Peyer's patch (tissue), 4 donors: ENCODE measurements at regions not wholly inside any gene's neighbourhood (a gene's known extent, or its start where the extent isn't known, plus 50 kb on each side); places are given as distances from the start of the nearest gene placed in this dataset.

Experiments used
- POLR2A ChIP-seq, 2 donors: fragments of 450-650 bp; IDR thresholded peaks; one replicate each; pipeline ENCODE4 v1.5.1; 2017; ENCODE audit warnings: antibody characterized with exemption in 2 of 2, mild to moderate bottlenecking in 2 of 2, moderate library complexity in 2 of 2
- TF ChIP-seq, protein P1 (sequence below), 6 experiments: fragments of 450-650 bp in 4 of 6; fragments of 200-600 bp in 2 of 6; sonication (generic) in 1 of 6; IDR thresholded peaks; one replicate each; pipeline ENCODE4 v1.5.1; 2017 to 2019; ENCODE audit warnings: antibody characterized with exemption in 6 of 6, mild to moderate bottlenecking in 3 of 6, moderate library complexity in 1 of 6

DNA sequence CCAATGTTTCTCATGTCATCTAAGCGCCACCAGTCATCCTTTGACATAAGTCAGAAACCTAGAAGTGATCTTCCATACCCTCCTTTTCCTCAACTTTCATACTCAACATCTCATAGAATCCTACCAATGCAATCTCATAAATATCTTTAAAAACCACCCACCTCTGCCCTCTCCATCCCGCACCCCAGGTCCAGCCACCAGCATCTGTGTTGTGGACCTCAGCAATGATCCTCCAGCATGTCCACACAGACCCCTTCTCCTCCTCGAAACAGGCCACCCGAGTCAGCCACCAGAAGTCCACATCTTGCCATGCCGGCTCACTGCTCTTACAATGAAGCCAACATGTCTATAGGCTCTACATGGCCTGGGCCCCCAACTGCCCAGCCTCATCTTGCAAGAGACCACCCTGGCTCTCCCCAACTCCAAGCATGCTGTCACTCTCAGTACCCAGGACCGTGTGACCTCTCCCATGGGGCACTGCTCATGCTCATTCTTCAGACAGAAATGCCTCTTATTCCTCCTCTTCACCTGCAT, 636.7 kb upstream of the ID2 start:
- TF ChIP-seq, protein P1, sequence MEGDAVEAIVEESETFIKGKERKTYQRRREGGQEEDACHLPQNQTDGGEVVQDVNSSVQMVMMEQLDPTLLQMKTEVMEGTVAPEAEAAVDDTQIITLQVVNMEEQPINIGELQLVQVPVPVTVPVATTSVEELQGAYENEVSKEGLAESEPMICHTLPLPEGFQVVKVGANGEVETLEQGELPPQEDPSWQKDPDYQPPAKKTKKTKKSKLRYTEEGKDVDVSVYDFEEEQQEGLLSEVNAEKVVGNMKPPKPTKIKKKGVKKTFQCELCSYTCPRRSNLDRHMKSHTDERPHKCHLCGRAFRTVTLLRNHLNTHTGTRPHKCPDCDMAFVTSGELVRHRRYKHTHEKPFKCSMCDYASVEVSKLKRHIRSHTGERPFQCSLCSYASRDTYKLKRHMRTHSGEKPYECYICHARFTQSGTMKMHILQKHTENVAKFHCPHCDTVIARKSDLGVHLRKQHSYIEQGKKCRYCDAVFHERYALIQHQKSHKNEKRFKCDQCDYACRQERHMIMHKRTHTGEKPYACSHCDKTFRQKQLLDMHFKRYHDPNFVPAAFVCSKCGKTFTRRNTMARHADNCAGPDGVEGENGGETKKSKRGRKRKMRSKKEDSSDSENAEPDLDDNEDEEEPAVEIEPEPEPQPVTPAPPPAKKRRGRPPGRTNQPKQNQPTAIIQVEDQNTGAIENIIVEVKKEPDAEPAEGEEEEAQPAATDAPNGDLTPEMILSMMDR (IDR thresholded peaks at IDR 0.05): no peak
- TF ChIP-seq POLR2A (IDR thresholded peaks at IDR 0.05): no peak
